HPDE6-E6E7 (cell line): ENCODE measurements at regions not wholly inside any gene's neighbourhood (a gene's known extent, or its start where the extent isn't known, plus 50 kb on each side); places are given as distances from the start of the nearest gene placed in this dataset.

Source experiments
- DNase-seq: peaks from one replicate; pipeline ENCODE4 v3.0.0; 2011; ENCODE audit warnings: missing footprints; ENCODE audit errors: extremely low spot score

GRCh38 chr9:92185681-92186080, 70.5 kb upstream of the SPTLC1 start:
- DNase-seq: no peak

- DNase-seq: no peak
Observed at GRCh38 chr9:92185096-92185495, 69.9 kb upstream of the SPTLC1 start.

- no peak for DNase-seq
Observed at GRCh38 chr9:92184041-92184564, 68.9 kb upstream of the SPTLC1 start.

GRCh38 chr9:92183449-92183848, 68.2 kb upstream of the SPTLC1 start:
- DNase-seq: no peak

- no peak for DNase-seq
Observed at GRCh38 chr9:92181296-92181695, 66.1 kb upstream of the SPTLC1 start.

- DNase-seq: no peak
Observed at GRCh38 chr9:92180669-92181181, 65.5 kb upstream of the SPTLC1 start.

GRCh38 chr9:92180002-92180400, 64.8 kb upstream of the SPTLC1 start:
- DNase-seq: no peak

GRCh38 chr9:92179286-92180001, 64.2 kb upstream of the SPTLC1 start:
- DNase-seq: no peak

- no peak for DNase-seq
Observed at GRCh38 chr9:92177591-92177990, 62.4 kb upstream of the SPTLC1 start.

- no peak for DNase-seq
Observed at GRCh38 chr9:92176800-92177185, 61.6 kb upstream of the SPTLC1 start.

- no peak for DNase-seq
Observed at GRCh38 chr9:92176068-92176799, 61.0 kb upstream of the SPTLC1 start.

GRCh38 chr9:92175441-92175840, 60.2 kb upstream of the SPTLC1 start:
- no peak for DNase-seq

- DNase-seq: no peak
Observed at GRCh38 chr9:92173318-92173717, 58.1 kb upstream of the SPTLC1 start.

GRCh38 chr9:92171822-92172221, 56.6 kb upstream of the SPTLC1 start:
- no peak for DNase-seq

- DNase-seq: no peak
Observed at GRCh38 chr9:92171281-92171680, 56.1 kb upstream of the SPTLC1 start.

- DNase-seq: no peak
Observed at GRCh38 chr9:92170848-92171247, 55.6 kb upstream of the SPTLC1 start.

- DNase-seq: no peak
Observed at GRCh38 chr9:92165484-92165883, 50.3 kb upstream of the SPTLC1 start.
